ENCODE measurements at regions not wholly inside any gene's neighbourhood (a gene's known extent, or its start where the extent isn't known, plus 50 kb on each side); places are given as distances from the start of the nearest gene placed in this dataset.

GRCh38 chr11:15629690-15630321, 515.1 kb downstream of the INSC start:
- Histone ChIP-seq H3K4me3 (no peak overlapping the region), H3K27ac (replicated peaks) (no peak overlapping the region), H3K27me3 (ENCODE audit: low read depth) (peaks cover 12% of the 10 kb centered on the region), H3K9me3 (replicated peaks) (no peaks in the 10 kb centered on the region), H3K4me1 (no peaks in the 10 kb centered on the region), H3K36me3 (no peaks in the 10 kb centered on the region)
- TF ChIP-seq CTCF (IDR thresholded peaks at IDR 0.05; ENCODE audit: borderline replicate concordance): peak; percentile 47
- DNase-seq: peak; percentile 35
- intact Hi-C loops (cut with micrococcal nuclease): no loop called here

GRCh38 chr11:15630896-15631295, 516.2 kb downstream of the INSC start:
- Histone ChIP-seq H3K27me3 (ENCODE audit: low read depth) (peaks cover 12% of the 10 kb centered on the region), H3K36me3 (no peaks in the 10 kb centered on the region), H3K27ac (replicated peaks) (no peak overlapping the region), H3K4me3 (no peak overlapping the region), H3K4me1 (no peaks in the 10 kb centered on the region), H3K9me3 (replicated peaks) (no peaks in the 10 kb centered on the region)
- TF ChIP-seq CTCF (IDR thresholded peaks at IDR 0.05; ENCODE audit: borderline replicate concordance): no peak
- intact Hi-C loops (cut with micrococcal nuclease): no loop called here
- no peak for DNase-seq

- H3K36me3 ChIP-seq: no peaks in the 10 kb centered on the region
- intact Hi-C loops (cut with micrococcal nuclease): no loop called here
- no peak overlapping the region for H3K27ac ChIP-seq (replicated peaks)
- no peak overlapping the region for H3K4me3 ChIP-seq
- no peak for TF ChIP-seq CTCF (IDR thresholded peaks at IDR 0.05; ENCODE audit: borderline replicate concordance)
- H3K27me3 ChIP-seq (ENCODE audit: low read depth): peaks cover 6% of the 10 kb centered on the region
- no peaks in the 10 kb centered on the region for H3K4me1 ChIP-seq
- peaks cover 7% of the 10 kb centered on the region for H3K9me3 ChIP-seq (replicated peaks)
- DNase-seq: no peak
These were observed 520.8 kb downstream of the INSC start for GRCh38 chr11:15635521-15635920.

- no peaks in the 10 kb centered on the region for H3K4me1 ChIP-seq
- H3K9me3 ChIP-seq (replicated peaks): peaks cover 7% of the 10 kb centered on the region
- no peaks in the 10 kb centered on the region for H3K36me3 ChIP-seq
- H3K4me3 ChIP-seq: no peak overlapping the region
- H3K27me3 ChIP-seq (ENCODE audit: low read depth): peaks cover 6% of the 10 kb centered on the region
- H3K27ac ChIP-seq (replicated peaks): no peak overlapping the region
- no peak for TF ChIP-seq CTCF (IDR thresholded peaks at IDR 0.05; ENCODE audit: borderline replicate concordance)
- DNase-seq: no peak
- intact Hi-C loops (cut with micrococcal nuclease): no loop called here
These were observed 521.9 kb downstream of the INSC start for GRCh38 chr11:15636521-15637089.

- DNase-seq: no peak
- TF ChIP-seq CTCF (IDR thresholded peaks at IDR 0.05; ENCODE audit: borderline replicate concordance): no peak
- no peak overlapping the region for H3K27ac ChIP-seq (replicated peaks)
- intact Hi-C loops (cut with micrococcal nuclease): no loop called here
- H3K9me3 ChIP-seq (replicated peaks): peaks cover 7% of the 10 kb centered on the region
- H3K4me3 ChIP-seq: no peak overlapping the region
- no peaks in the 10 kb centered on the region for H3K4me1 ChIP-seq
- no peaks in the 10 kb centered on the region for H3K36me3 ChIP-seq
- peaks cover 6% of the 10 kb centered on the region for H3K27me3 ChIP-seq (ENCODE audit: low read depth)
These were observed 523.7 kb downstream of the INSC start for GRCh38 chr11:15638386-15638787.
